ENCODE measurements at regions not wholly inside any gene's neighbourhood (a gene's known extent, or its start where the extent isn't known, plus 50 kb on each side); places are given as distances from the start of the nearest gene placed in this dataset.
"Not testable (repeated sequence)": the region's sequence is repeated elsewhere in the genome, so short reads cannot be mapped to it uniquely, and the experiment has no call there.

- H3K9ac ChIP-seq (ENCODE audit: low read length) = no peak overlapping the region
- no peaks in the 10 kb centered on the region for H3F3A ChIP-seq (ENCODE audit: insufficient read depth)
- H4K20me1 ChIP-seq (ENCODE audit: low read depth, low read length) = no peaks in the 10 kb centered on the region
- TF ChIP-seq EZH2phosphoT487 (conservative IDR thresholded peaks at IDR 0.05; ENCODE audit: low read length) (no peak), CTCF (IDR thresholded peaks at IDR 0.05; ENCODE audit: insufficient read depth, low read length, poor library complexity, severe bottlenecking) (no peak)
- H3K4me3 ChIP-seq (ENCODE audit: insufficient read depth, low read length, poor library complexity, severe bottlenecking) = no peak overlapping the region
- H3K27ac ChIP-seq (ENCODE audit: low read depth, low read length) = no peak overlapping the region
- no peaks in the 10 kb centered on the region for H3K36me3 ChIP-seq (ENCODE audit: low read length)
- no peaks in the 10 kb centered on the region for H3K9me2 ChIP-seq (replicated peaks; ENCODE audit: insufficient read depth, low read length)
- H3K9me3 ChIP-seq (ENCODE audit: insufficient read depth, low read length) = no peaks in the 10 kb centered on the region
- no peak overlapping the region for H3K4me2 ChIP-seq (ENCODE audit: low read depth, low read length, poor library complexity, severe bottlenecking)
- no peaks in the 10 kb centered on the region for H3K27me3 ChIP-seq (ENCODE audit: low read length)
- no peak overlapping the region for H2AFZ ChIP-seq (ENCODE audit: low read depth, low read length, severe bottlenecking)
- no peaks in the 10 kb centered on the region for H3K79me2 ChIP-seq (ENCODE audit: insufficient read depth, low read length)
Measured at GRCh38 chr9:89679581-89679980, 74.8 kb downstream of the GADD45G start.

- Histone ChIP-seq H2AFZ (ENCODE audit: low read depth, low read length, severe bottlenecking) (no peak overlapping the region), H3K4me2 (ENCODE audit: low read depth, low read length, poor library complexity, severe bottlenecking) (no peak overlapping the region), H3K27ac (ENCODE audit: low read depth, low read length) (no peak overlapping the region), H3K27me3 (ENCODE audit: low read length) (no peaks in the 10 kb centered on the region), H4K20me1 (ENCODE audit: low read depth, low read length) (no peaks in the 10 kb centered on the region), H3K9me3 (ENCODE audit: insufficient read depth, low read length) (no peaks in the 10 kb centered on the region), H3K36me3 (ENCODE audit: low read length) (no peaks in the 10 kb centered on the region), H3K4me3 (ENCODE audit: insufficient read depth, low read length, poor library complexity, severe bottlenecking) (no peak overlapping the region), H3K79me2 (ENCODE audit: insufficient read depth, low read length) (no peaks in the 10 kb centered on the region), H3K9ac (ENCODE audit: low read length) (no peak overlapping the region), H3F3A (ENCODE audit: insufficient read depth) (no peaks in the 10 kb centered on the region), H3K9me2 (replicated peaks; ENCODE audit: insufficient read depth, low read length) (no peaks in the 10 kb centered on the region)
- TF ChIP-seq CTCF (IDR thresholded peaks at IDR 0.05; ENCODE audit: insufficient read depth, low read length, poor library complexity, severe bottlenecking) (no peak), EZH2phosphoT487 (conservative IDR thresholded peaks at IDR 0.05; ENCODE audit: low read length) (no peak)
Measured at GRCh38 chr9:89680547-89681467, 76.0 kb downstream of the GADD45G start.

- H2AFZ ChIP-seq (ENCODE audit: low read depth, low read length, severe bottlenecking); H3F3A ChIP-seq (ENCODE audit: insufficient read depth); H3K27ac ChIP-seq (ENCODE audit: low read depth, low read length); H4K20me1 ChIP-seq (ENCODE audit: low read depth, low read length); H3K4me3 ChIP-seq (ENCODE audit: insufficient read depth, low read length, poor library complexity, severe bottlenecking); H3K4me2 ChIP-seq (ENCODE audit: low read depth, low read length, poor library complexity, severe bottlenecking); H3K9me2 ChIP-seq (replicated peaks; ENCODE audit: insufficient read depth, low read length); H3K36me3 ChIP-seq (ENCODE audit: low read length); H3K9me3 ChIP-seq (ENCODE audit: insufficient read depth, low read length); H3K9ac ChIP-seq (ENCODE audit: low read length); H3K27me3 ChIP-seq (ENCODE audit: low read length); H3K79me2 ChIP-seq (ENCODE audit: insufficient read depth, low read length): not testable (repeated sequence)
Measured at GRCh38 chr9:89681468-89681859, 76.7 kb downstream of the GADD45G start.

GRCh38 chr9:89683626-89684025, 78.8 kb downstream of the GADD45G start:
- no peaks in the 10 kb centered on the region for H3K9me2 ChIP-seq (replicated peaks; ENCODE audit: insufficient read depth, low read length)
- H3K4me3 ChIP-seq (ENCODE audit: insufficient read depth, low read length, poor library complexity, severe bottlenecking) = no peak overlapping the region
- H3K4me2 ChIP-seq (ENCODE audit: low read depth, low read length, poor library complexity, severe bottlenecking) = no peak overlapping the region
- H3K79me2 ChIP-seq (ENCODE audit: insufficient read depth, low read length) = no peaks in the 10 kb centered on the region
- H3K9me3 ChIP-seq (ENCODE audit: insufficient read depth, low read length) = no peaks in the 10 kb centered on the region
- no peak overlapping the region for H3K27ac ChIP-seq (ENCODE audit: low read depth, low read length)
- no peaks in the 10 kb centered on the region for H3F3A ChIP-seq (ENCODE audit: insufficient read depth)
- TF ChIP-seq EZH2phosphoT487 (conservative IDR thresholded peaks at IDR 0.05; ENCODE audit: low read length) (no peak), CTCF (IDR thresholded peaks at IDR 0.05; ENCODE audit: insufficient read depth, low read length, poor library complexity, severe bottlenecking) (no peak)
- no peaks in the 10 kb centered on the region for H4K20me1 ChIP-seq (ENCODE audit: low read depth, low read length)
- no peak overlapping the region for H3K9ac ChIP-seq (ENCODE audit: low read length)
- H3K36me3 ChIP-seq (ENCODE audit: low read length) = no peaks in the 10 kb centered on the region
- no peaks in the 10 kb centered on the region for H3K27me3 ChIP-seq (ENCODE audit: low read length)
- H2AFZ ChIP-seq (ENCODE audit: low read depth, low read length, severe bottlenecking) = no peak overlapping the region

All from SU-DHL-6 (cell line).